Stimulated activated CD8-positive, alpha-beta memory T cell treated with anti-CD3 and anti-CD28 coated beads, Interleukin-4, amount 100 ng/mL, for 24 hours (primary cell): ENCODE measurements at regions not wholly inside any gene's neighbourhood (a gene's known extent, or its start where the extent isn't known, plus 50 kb on each side); places are given as distances from the start of the nearest gene placed in this dataset.

ENCODE experiments used
- DNase-seq: peaks from one replicate; pipeline ENCODE4 v3.0.0-alpha.2; 2020; ENCODE audit warnings: low read depth

GRCh38 chr11:29959488-29959887 is 57.3 kb downstream of the KCNA4 start:
- DNase-seq, result no peak

- no peak for DNase-seq
These were observed 59.4 kb downstream of the KCNA4 start for GRCh38 chr11:29957431-29957830.

- no peak for DNase-seq
These were observed 60.7 kb downstream of the KCNA4 start for GRCh38 chr11:29956076-29956556.

GRCh38 chr11:29943347-29943746 is 73.5 kb downstream of the KCNA4 start:
- DNase-seq, result no peak

GRCh38 chr11:29937526-29937925 is 79.3 kb downstream of the KCNA4 start:
- DNase-seq, result no peak

- DNase-seq, result no peak
These were observed 82.7 kb downstream of the KCNA4 start for GRCh38 chr11:29934115-29934638.

GRCh38 chr11:29916040-29916439 is 100.8 kb downstream of the KCNA4 start:
- DNase-seq, result no peak

GRCh38 chr11:29914203-29914930 is 102.5 kb downstream of the KCNA4 start:
- no peak for DNase-seq

GRCh38 chr11:29913352-29913751 is 103.5 kb downstream of the KCNA4 start:
- DNase-seq, result no peak

- DNase-seq, result no peak
These were observed 116.4 kb downstream of the KCNA4 start for GRCh38 chr11:29900382-29900781.

- DNase-seq, result no peak
These were observed 137.3 kb downstream of the KCNA4 start for GRCh38 chr11:29879560-29879959.

- no peak for DNase-seq
These were observed 140.6 kb downstream of the KCNA4 start for GRCh38 chr11:29876192-29876591.

- DNase-seq, result no peak
These were observed 169.6 kb downstream of the KCNA4 start for GRCh38 chr11:29847219-29847618.

- DNase-seq, result no peak
These were observed 172.0 kb downstream of the KCNA4 start for GRCh38 chr11:29844701-29845379.

GRCh38 chr11:29844031-29844430 is 172.8 kb downstream of the KCNA4 start:
- no peak for DNase-seq

- DNase-seq, result no peak
These were observed 174.8 kb downstream of the KCNA4 start for GRCh38 chr11:29842061-29842460.

- DNase-seq, result no peak
These were observed 190.0 kb downstream of the KCNA4 start for GRCh38 chr11:29826878-29827277.

GRCh38 chr11:29816359-29816758 is 200.5 kb downstream of the KCNA4 start:
- no peak for DNase-seq

GRCh38 chr11:29809121-29809520 is 207.7 kb downstream of the KCNA4 start:
- no peak for DNase-seq

- DNase-seq, result no peak
These were observed 214.3 kb downstream of the KCNA4 start for GRCh38 chr11:29802522-29802921.

GRCh38 chr11:29801561-29801960 is 215.3 kb downstream of the KCNA4 start:
- DNase-seq, result no peak

GRCh38 chr11:29786092-29786491 is 230.7 kb downstream of the KCNA4 start:
- no peak for DNase-seq

- no peak for DNase-seq
These were observed 233.3 kb downstream of the KCNA4 start for GRCh38 chr11:29783506-29783905.
